Thymus (tissue), 11 donors: ENCODE measurements at regions not wholly inside any gene's neighbourhood (a gene's known extent, or its start where the extent isn't known, plus 50 kb on each side); places are given as distances from the start of the nearest gene placed in this dataset.
"Not testable (repeated sequence)": the region's sequence is repeated elsewhere in the genome, so short reads cannot be mapped to it uniquely, and the experiment has no call there.

Experiments used
- DNase-seq, 9 donors: peaks; one replicate each; pipeline ENCODE4 v3.0.0-alpha.2; 2013; ENCODE audit warnings: low spot score in 9 of 9, low read depth in 6 of 9, missing footprints in 1 of 9
- H3K27ac ChIP-seq, 2 donors: one replicate each; pipeline ENCODE4 v1.5.1; 2013; ENCODE audit warnings: control low read depth in 1 of 2, low read depth in 1 of 2, low read length in 1 of 2, mild to moderate bottlenecking in 1 of 2, moderate library complexity in 1 of 2
- H3K27me3 ChIP-seq, 2 donors: one replicate each; pipeline ENCODE4 v1.5.1; 2013; ENCODE audit warnings: low read length in 1 of 2; ENCODE audit not compliant: control insufficient read depth in 2 of 2, insufficient read depth in 1 of 2
- H3K36me3 ChIP-seq, 2 donors: one replicate each; pipeline ENCODE4 v1.5.1; 2013; ENCODE audit warnings: low read length in 1 of 2, mild to moderate bottlenecking in 1 of 2, moderate library complexity in 1 of 2; ENCODE audit not compliant: control insufficient read depth in 2 of 2, insufficient read depth in 2 of 2
- H3K4me1 ChIP-seq, 2 donors: one replicate each; pipeline ENCODE4 v1.5.1; 2013; ENCODE audit warnings: low read length in 2 of 2; ENCODE audit not compliant: control insufficient read depth in 2 of 2, insufficient read depth in 2 of 2
- H3K4me3 ChIP-seq, 2 donors: one replicate each; pipeline ENCODE4 v1.5.1; 2013; ENCODE audit warnings: low read length in 2 of 2, control low read depth in 1 of 2, mild to moderate bottlenecking in 1 of 2
- H3K9me3 ChIP-seq, 2 donors: one replicate each; pipeline ENCODE4 v1.5.1; 2013; ENCODE audit warnings: low read length in 1 of 2, mild to moderate bottlenecking in 1 of 2; ENCODE audit not compliant: control insufficient read depth in 2 of 2, insufficient read depth in 1 of 2
- WGBS: extraction: QIAGEN DNeasy Blood & Tissue Kit; methylation state at CpG from one replicate; pipeline ENCODE4 v1.1.7; 2013; 5-methylcytosine and 5-hydroxymethylcytosine counted together
- donor health status: healthy.

DNA sequence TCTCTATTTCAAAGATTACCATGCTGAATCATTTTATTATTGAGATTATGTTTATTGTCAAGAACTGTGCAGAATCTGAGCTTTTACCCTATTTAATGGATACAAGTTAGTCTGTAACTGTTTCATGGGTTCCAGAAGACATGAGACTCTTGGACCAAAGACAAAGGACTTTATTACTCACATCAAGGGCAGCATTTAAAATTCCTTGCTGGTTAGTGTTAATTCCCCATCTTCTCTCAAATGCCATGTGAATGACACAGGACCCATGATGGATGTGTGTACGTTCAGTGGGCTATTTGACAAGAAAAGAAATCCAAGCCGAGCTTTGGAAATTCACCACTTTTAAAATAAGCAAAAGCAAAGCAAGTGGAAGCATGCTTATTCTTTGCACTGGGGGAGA is 139.9 kb downstream of the PCDH20 start:
- Histone ChIP-seq H3K27ac (no peak overlapping the region), H3K27me3 (no peaks in the 10 kb centered on the region), H3K36me3 (no peaks in the 10 kb centered on the region), H3K9me3 (no peaks in the 10 kb centered on the region), H3K4me3 (no peak overlapping the region), H3K4me1 (no peaks in the 10 kb centered on the region)
- 47% methylated on average over 2 of the region's 2 CpGs for WGBS
- no peak for DNase-seq

- H3K4me3 ChIP-seq, result no peak overlapping the region
- no peak overlapping the region for H3K27ac ChIP-seq
- DNase-seq, result no peak
- H3K4me1 ChIP-seq, result no peaks in the 10 kb centered on the region
- H3K36me3 ChIP-seq, result no peaks in the 10 kb centered on the region
- H3K27me3 ChIP-seq, result no peaks in the 10 kb centered on the region
- WGBS, result 94% methylated on average over 5 of the region's 5 CpGs
- no peaks in the 10 kb centered on the region for H3K9me3 ChIP-seq
Observed at GRCh38 chr13:61275251-61275650, 140.4 kb downstream of the PCDH20 start.

DNA sequence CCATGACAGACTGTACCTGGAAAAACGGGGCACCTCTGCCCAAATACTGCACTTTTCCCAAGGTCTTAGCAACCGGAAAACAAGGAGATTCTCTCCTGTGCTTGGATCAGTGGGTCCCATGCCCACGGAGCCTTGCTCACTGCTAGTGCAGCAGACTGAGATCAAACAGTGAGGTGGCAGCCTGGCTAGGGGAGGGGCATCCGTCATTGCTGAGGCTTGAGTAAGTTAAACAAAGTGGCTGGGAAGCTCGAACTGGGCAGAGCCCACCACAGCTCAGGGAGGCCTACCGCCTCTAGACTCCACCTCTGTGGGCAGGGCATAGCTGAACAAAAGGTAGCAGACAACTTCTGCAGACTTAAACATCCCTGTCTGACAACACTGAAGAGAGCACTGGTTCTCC is 148.8 kb downstream of the PCDH20 start:
- not testable (repeated sequence) for H3K36me3 ChIP-seq, H3K27me3 ChIP-seq, DNase-seq, H3K4me3 ChIP-seq, H3K27ac ChIP-seq, H3K9me3 ChIP-seq, H3K4me1 ChIP-seq
- WGBS, result 91% methylated on average over 6 of the region's 6 CpGs

DNA sequence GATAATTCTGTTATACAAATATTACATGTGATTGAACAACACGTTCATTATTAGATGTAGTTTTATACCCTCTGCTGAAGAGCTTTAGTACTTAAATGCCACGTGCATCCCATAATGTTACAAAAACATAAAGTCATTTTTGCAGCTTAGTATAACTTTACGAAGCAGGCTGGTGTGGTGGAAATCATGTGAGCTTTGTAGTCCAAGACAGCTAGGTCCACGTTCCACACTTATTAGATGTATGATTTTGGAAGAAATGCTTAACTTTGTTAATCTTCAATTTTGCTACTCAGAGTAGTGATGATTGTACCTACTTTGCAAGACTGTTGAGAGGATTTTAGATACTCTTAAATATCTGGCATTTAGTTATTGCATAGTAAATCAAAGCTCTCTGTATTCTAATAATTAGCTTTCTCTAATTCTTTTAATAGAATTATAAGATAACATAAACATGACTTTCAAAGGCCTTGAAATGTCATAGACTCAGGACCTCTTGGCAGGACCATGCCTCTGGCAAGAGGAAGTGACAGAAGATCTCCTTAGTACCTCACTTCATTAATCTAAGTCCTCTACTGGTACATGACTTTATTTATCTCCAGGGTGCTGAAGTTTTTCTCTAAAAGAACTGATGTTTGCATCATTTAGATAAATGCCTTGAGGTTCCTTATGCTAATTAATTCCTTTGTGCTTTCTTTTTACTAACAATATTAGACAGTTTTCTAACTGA is 153.7 kb downstream of the PCDH20 start:
- no peaks in the 10 kb centered on the region for H3K27me3 ChIP-seq
- no peaks in the 10 kb centered on the region for H3K4me1 ChIP-seq
- peaks cover 0 to 3% of the 10 kb centered on the region in 2 donors for H3K9me3 ChIP-seq
- no peak overlapping the region for H3K27ac ChIP-seq
- DNase-seq, result no peak
- WGBS, result 89% methylated on average over 4 of the region's 4 CpGs
- no peaks in the 10 kb centered on the region for H3K36me3 ChIP-seq
- H3K4me3 ChIP-seq, result no peak overlapping the region

DNA sequence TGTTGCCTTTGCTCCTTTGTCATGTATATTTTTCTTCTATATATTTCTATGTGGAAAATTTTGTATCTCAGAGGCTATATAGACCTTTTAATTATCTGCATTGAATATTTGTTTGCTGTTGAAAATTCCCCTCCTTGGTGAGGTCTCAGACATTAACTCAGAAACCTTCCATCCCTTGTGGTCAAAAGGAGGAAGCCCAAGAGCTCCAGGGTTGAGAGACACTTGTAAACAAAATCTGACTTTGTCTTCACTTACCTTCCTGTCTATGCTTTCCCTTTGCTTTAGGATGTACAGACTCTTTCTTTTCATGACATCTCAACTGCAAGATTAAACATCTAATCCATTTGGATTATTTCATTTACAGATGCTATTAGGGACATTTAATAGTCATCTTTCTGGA is 157.5 kb downstream of the PCDH20 start:
- H3K27ac ChIP-seq, result no peak overlapping the region
- H3K36me3 ChIP-seq, result no peaks in the 10 kb centered on the region
- no peak for DNase-seq
- H3K4me1 ChIP-seq, result no peaks in the 10 kb centered on the region
- H3K4me3 ChIP-seq, result no peak overlapping the region
- no peaks in the 10 kb centered on the region for H3K27me3 ChIP-seq
- no peaks in the 10 kb centered on the region for H3K9me3 ChIP-seq

GRCh38 chr13:61255040-61255796 is 160.4 kb downstream of the PCDH20 start:
- 79% methylated on average over 4 of the region's 4 CpGs for WGBS
- DNase-seq, result no peak
- Histone ChIP-seq H3K27me3 (no peaks in the 10 kb centered on the region), H3K9me3 (no peaks in the 10 kb centered on the region), H3K27ac (no peak overlapping the region), H3K4me1 (no peaks in the 10 kb centered on the region), H3K36me3 (no peaks in the 10 kb centered on the region), H3K4me3 (no peak overlapping the region)

DNA sequence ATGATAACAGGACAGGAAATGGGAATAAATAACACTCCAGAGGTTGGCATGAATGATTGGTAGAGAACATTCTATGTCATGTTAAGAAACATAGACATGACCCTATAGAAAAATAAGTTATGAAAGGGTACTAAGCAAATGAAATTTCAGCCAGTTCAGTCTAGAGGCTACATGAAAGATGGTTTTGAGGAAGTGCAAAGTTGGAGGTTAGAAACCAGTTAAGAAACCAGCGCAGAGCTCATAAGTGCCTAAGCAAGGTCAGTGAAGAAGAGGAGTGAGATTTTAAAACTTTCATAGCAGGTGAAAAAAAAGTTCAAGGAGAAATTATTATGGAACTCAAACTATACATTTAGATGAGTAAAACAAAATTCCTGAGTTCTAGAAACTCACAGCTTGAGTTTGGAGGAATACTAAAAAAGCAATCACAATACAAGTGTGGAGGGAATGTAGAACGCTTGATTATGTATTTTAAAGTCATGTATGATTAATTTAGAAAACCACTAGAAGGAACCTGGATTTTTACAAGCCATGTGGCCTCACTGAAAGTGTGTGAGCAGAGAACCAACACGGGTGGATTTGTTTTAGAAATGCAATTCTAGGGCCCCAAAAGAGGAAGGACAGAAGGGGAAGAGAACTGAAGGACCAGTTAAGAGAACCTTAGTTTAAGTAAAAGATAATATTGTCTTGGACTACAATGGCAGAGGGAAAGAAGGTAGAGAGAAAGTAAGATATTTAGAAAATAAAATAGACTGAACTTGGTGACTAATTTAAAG is 162.4 kb downstream of the PCDH20 start:
- no peaks in the 10 kb centered on the region for H3K27me3 ChIP-seq
- H3K36me3 ChIP-seq, result no peaks in the 10 kb centered on the region
- H3K4me1 ChIP-seq, result no peaks in the 10 kb centered on the region
- no peak overlapping the region for H3K27ac ChIP-seq
- no peaks in the 10 kb centered on the region for H3K9me3 ChIP-seq
- 52% methylated on average over 3 of the region's 3 CpGs for WGBS
- H3K4me3 ChIP-seq, result no peak overlapping the region
- DNase-seq, result no peak

- Histone ChIP-seq H3K4me1 (no peaks in the 10 kb centered on the region), H3K4me3 (no peak overlapping the region), H3K9me3 (peaks cover 0 to 4% of the 10 kb centered on the region in 2 donors), H3K36me3 (no peaks in the 10 kb centered on the region), H3K27ac (no peak overlapping the region), H3K27me3 (no peaks in the 10 kb centered on the region)
- no peak for DNase-seq
Observed at GRCh38 chr13:61252213-61252612, 163.4 kb downstream of the PCDH20 start.
